ENCODE measurements at regions not wholly inside any gene's neighbourhood (a gene's known extent, or its start where the extent isn't known, plus 50 kb on each side); places are given as distances from the start of the nearest gene placed in this dataset.

GRCh38 chr18:66107546-66107945 lies 356.7 kb downstream of the CDH7 start:
- no peaks in the 10 kb centered on the region for H3K4me1 ChIP-seq (ENCODE audit: low read depth)
- no peak overlapping the region for H3K27ac ChIP-seq
- H3K36me3 ChIP-seq = no peaks in the 10 kb centered on the region
- no peak overlapping the region for H3K4me3 ChIP-seq
- no peak for DNase-seq (ENCODE audit: low read depth in 1 of 2, low spot score in 1 of 2)
- TF ChIP-seq CTCF (IDR thresholded peaks at IDR 0.05; ENCODE audit: low read depth, low read length) = no peak
- no peaks in the 10 kb centered on the region for H3K27me3 ChIP-seq
- H3K9me3 ChIP-seq (ENCODE audit: low read depth) = no peaks in the 10 kb centered on the region

- no peak for DNase-seq (ENCODE audit: low read depth in 1 of 2, low spot score in 1 of 2)
- no peak overlapping the region for H3K4me3 ChIP-seq
- TF ChIP-seq CTCF (IDR thresholded peaks at IDR 0.05; ENCODE audit: low read depth, low read length) = no peak
- H3K9me3 ChIP-seq (ENCODE audit: low read depth) = no peaks in the 10 kb centered on the region
- no peaks in the 10 kb centered on the region for H3K27me3 ChIP-seq
- H3K36me3 ChIP-seq = no peaks in the 10 kb centered on the region
- no peaks in the 10 kb centered on the region for H3K4me1 ChIP-seq (ENCODE audit: low read depth)
- no peak overlapping the region for H3K27ac ChIP-seq
Measured at GRCh38 chr18:66105016-66105415, 354.2 kb downstream of the CDH7 start.

GRCh38 chr18:66103550-66103949 lies 352.7 kb downstream of the CDH7 start:
- H3K9me3 ChIP-seq (ENCODE audit: low read depth) = no peaks in the 10 kb centered on the region
- no peak overlapping the region for H3K4me3 ChIP-seq
- H3K27me3 ChIP-seq = no peaks in the 10 kb centered on the region
- no peaks in the 10 kb centered on the region for H3K36me3 ChIP-seq
- H3K27ac ChIP-seq = no peak overlapping the region
- no peaks in the 10 kb centered on the region for H3K4me1 ChIP-seq (ENCODE audit: low read depth)
- no peak for DNase-seq (ENCODE audit: low read depth in 1 of 2, low spot score in 1 of 2)
- TF ChIP-seq CTCF (IDR thresholded peaks at IDR 0.05; ENCODE audit: low read depth, low read length) = no peak

- Histone ChIP-seq H3K4me3 (no peak overlapping the region), H3K4me1 (ENCODE audit: low read depth) (no peaks in the 10 kb centered on the region), H3K9me3 (ENCODE audit: low read depth) (no peaks in the 10 kb centered on the region), H3K27ac (no peak overlapping the region), H3K36me3 (no peaks in the 10 kb centered on the region), H3K27me3 (no peaks in the 10 kb centered on the region)
- TF ChIP-seq CTCF (IDR thresholded peaks at IDR 0.05; ENCODE audit: low read depth, low read length) = no peak
- no peak for DNase-seq (ENCODE audit: low read depth in 1 of 2, low spot score in 1 of 2)
Measured at GRCh38 chr18:66083078-66083477, 332.3 kb downstream of the CDH7 start.

GRCh38 chr18:66078925-66079800 lies 328.4 kb downstream of the CDH7 start:
- Histone ChIP-seq H3K27ac (no peak overlapping the region), H3K9me3 (ENCODE audit: low read depth) (no peaks in the 10 kb centered on the region), H3K36me3 (no peaks in the 10 kb centered on the region), H3K27me3 (no peaks in the 10 kb centered on the region), H3K4me1 (ENCODE audit: low read depth) (no peaks in the 10 kb centered on the region), H3K4me3 (no peak overlapping the region)
- no peak for DNase-seq (ENCODE audit: low read depth in 1 of 2, low spot score in 1 of 2)
- TF ChIP-seq CTCF (IDR thresholded peaks at IDR 0.05; ENCODE audit: low read depth, low read length) = no peak
